Trophoblast cell (in vitro differentiated cells and primary cell): ENCODE measurements at regions not wholly inside any gene's neighbourhood (a gene's known extent, or its start where the extent isn't known, plus 50 kb on each side); places are given as distances from the start of the nearest gene placed in this dataset.

ENCODE experiments used
- DNase-seq, 2 donors: peaks; one replicate each; pipeline ENCODE4 v3.0.0-alpha.2; 2016
- H2AFZ ChIP-seq: 2 replicates; pipeline ENCODE4 v1.6.1; 2013; ENCODE audit warnings: low read length, moderate library complexity, mild to moderate bottlenecking; ENCODE audit not compliant: insufficient read depth, poor library complexity
- H2AK5ac ChIP-seq: 2 replicates; pipeline ENCODE4 v1.6.1; 2013; ENCODE audit warnings: mild to moderate bottlenecking, low read length
- H2BK120ac ChIP-seq: 2 replicates; pipeline ENCODE4 v1.6.1; 2013; ENCODE audit warnings: low read length, mild to moderate bottlenecking, moderate library complexity; ENCODE audit not compliant: insufficient read depth, poor library complexity
- H2BK12ac ChIP-seq: 2 replicates; pipeline ENCODE4 v1.6.1; 2013; ENCODE audit warnings: mild to moderate bottlenecking, low read length, moderate library complexity
- H2BK5ac ChIP-seq: 2 replicates; pipeline ENCODE4 v1.6.1; 2013; ENCODE audit warnings: low read length, low read depth, moderate library complexity, mild to moderate bottlenecking; ENCODE audit not compliant: poor library complexity
- H3K14ac ChIP-seq: 2 replicates; pipeline ENCODE4 v1.6.1; 2013; ENCODE audit warnings: mild to moderate bottlenecking, low read length
- H3K18ac ChIP-seq: 2 replicates; pipeline ENCODE4 v1.6.1; 2013; ENCODE audit warnings: mild to moderate bottlenecking, low read length
- H3K23ac ChIP-seq: 2 replicates; pipeline ENCODE4 v1.6.1; 2013; ENCODE audit warnings: low read length
- H3K27ac ChIP-seq: 2 replicates; pipeline ENCODE4 v1.5.1; 2013; ENCODE audit warnings: low read depth, mild to moderate bottlenecking, inconsistent platforms, low read length, moderate library complexity
- H3K27me3 ChIP-seq: 2 replicates; pipeline ENCODE4 v1.6.1; 2013; ENCODE audit warnings: inconsistent platforms, mild to moderate bottlenecking, low read length, moderate library complexity; ENCODE audit not compliant: insufficient read depth
- H3K36me3 ChIP-seq, 2 experiments: 1 replicate in 1 of 2; 2 replicates in 1 of 2; pipeline ENCODE4 v1.6.1; 2013; ENCODE audit warnings: low read length in 2 of 2, mild to moderate bottlenecking in 2 of 2, moderate library complexity in 1 of 2; ENCODE audit not compliant: insufficient read depth in 2 of 2, control insufficient read depth in 1 of 2
- H3K4ac ChIP-seq: 2 replicates; pipeline ENCODE4 v1.6.1; 2013; ENCODE audit warnings: low read depth, mild to moderate bottlenecking, low read length, moderate library complexity
- H3K4me1 ChIP-seq, 2 experiments: 1 replicate in 1 of 2; 2 replicates in 1 of 2; pipeline ENCODE4 v1.6.1; 2013; ENCODE audit warnings: low read length in 2 of 2, mild to moderate bottlenecking in 2 of 2, moderate library complexity in 1 of 2; ENCODE audit not compliant: insufficient read depth in 2 of 2, control insufficient read depth in 1 of 2
- H3K4me2 ChIP-seq: 2 replicates; pipeline ENCODE4 v1.6.1; 2013; ENCODE audit warnings: inconsistent platforms, mild to moderate bottlenecking, low read length, moderate library complexity
- H3K4me3 ChIP-seq: 2 replicates; pipeline ENCODE4 v1.5.1; 2013; ENCODE audit warnings: mild to moderate bottlenecking, low read depth, low read length, inconsistent platforms
- H3K79me1 ChIP-seq: one replicate; pipeline ENCODE4 v1.6.1; 2013; ENCODE audit warnings: low read length
- H3K79me2 ChIP-seq: 2 replicates; pipeline ENCODE4 v1.6.1; 2013; ENCODE audit warnings: low read length, mild to moderate bottlenecking; ENCODE audit not compliant: control insufficient read depth, insufficient read depth, poor library complexity
- H3K9ac ChIP-seq: 2 replicates; pipeline ENCODE4 v1.6.1; 2013; ENCODE audit warnings: mild to moderate bottlenecking, low read length
- H3K9me3 ChIP-seq: 2 replicates; pipeline ENCODE4 v1.6.1; 2013; ENCODE audit warnings: low read depth, mild to moderate bottlenecking, control low read depth, inconsistent platforms, low read length; ENCODE audit not compliant: insufficient read depth
- H4K12ac ChIP-seq: 2 replicates; pipeline ENCODE4 v1.6.1; 2013; ENCODE audit warnings: low read depth, mild to moderate bottlenecking, low read length, moderate library complexity
- H4K8ac ChIP-seq: 2 replicates; pipeline ENCODE4 v1.6.1; 2013; ENCODE audit warnings: low read depth, mild to moderate bottlenecking, low read length, moderate library complexity
- H4K91ac ChIP-seq: one replicate; pipeline ENCODE4 v1.6.1; 2013; ENCODE audit warnings: low read depth, mild to moderate bottlenecking, low read length, moderate library complexity
- WGBS: extraction: QIAGEN DNeasy Blood & Tissue Kit; methylation state at CpG from one replicate; pipeline ENCODE4 v1.1.7; 2013; ENCODE audit warnings: missing lambda C conversion rate; ENCODE audit not compliant: insufficient read length, insufficient coverage; ENCODE audit errors: extremely low coverage; 5-methylcytosine and 5-hydroxymethylcytosine counted together

- Histone ChIP-seq H3K4ac (no peak overlapping the region), H3K14ac (no peak overlapping the region), H4K8ac (no peak overlapping the region), H2AFZ (no peak overlapping the region), H3K27ac (no peak overlapping the region), H2BK5ac (no peak overlapping the region), H3K9ac (no peak overlapping the region), H3K79me2 (no peaks in the 10 kb centered on the region), H2BK120ac (no peak overlapping the region), H3K4me3 (no peak overlapping the region), H3K4me2 (no peak overlapping the region), H2AK5ac (no peak overlapping the region), H3K4me1 (peaks cover 0 to 2% of the 10 kb centered on the region in 2 experiments), H3K23ac (no peak overlapping the region), H4K91ac (no peak overlapping the region), H3K18ac (no peak overlapping the region), H3K27me3 (no peaks in the 10 kb centered on the region), H3K36me3 (no peaks in the 10 kb centered on the region), H4K12ac (no peak overlapping the region), H3K9me3 (no peaks in the 10 kb centered on the region), H2BK12ac (no peak overlapping the region), H3K79me1 (no peaks in the 10 kb centered on the region)
- peak in 1 of 2 donors; percentile 31 for DNase-seq
- WGBS: no CpG with 5 or more reads among the region's 1 CpG
Measured at GRCh38 chr3:3902161-3902560, 102.9 kb downstream of the LRRN1 start.

GRCh38 chr3:3906171-3906570, 106.9 kb downstream of the LRRN1 start:
- Histone ChIP-seq H4K91ac (no peak overlapping the region), H2AK5ac (no peak overlapping the region), H3K79me2 (no peaks in the 10 kb centered on the region), H3K18ac (no peak overlapping the region), H3K4me3 (no peak overlapping the region), H3K4ac (no peak overlapping the region), H2AFZ (no peak overlapping the region), H3K27ac (no peak overlapping the region), H3K9me3 (peaks cover 8% of the 10 kb centered on the region), H3K9ac (no peak overlapping the region), H3K36me3 (peaks cover 0 to 2% of the 10 kb centered on the region in 2 experiments), H3K4me1 (peaks cover 0 to 4% of the 10 kb centered on the region in 2 experiments), H3K27me3 (no peaks in the 10 kb centered on the region), H3K79me1 (no peaks in the 10 kb centered on the region), H3K14ac (no peak overlapping the region), H4K12ac (no peak overlapping the region), H4K8ac (no peak overlapping the region), H2BK5ac (no peak overlapping the region), H2BK120ac (no peak overlapping the region), H3K4me2 (no peak overlapping the region), H3K23ac (no peak overlapping the region), H2BK12ac (no peak overlapping the region)
- no peak for DNase-seq
- no CpG with 5 or more reads among the region's 3 CpGs for WGBS

- H2AK5ac ChIP-seq: no peak overlapping the region
Measured at GRCh38 chr3:3907023-3907422, 107.8 kb downstream of the LRRN1 start.

GRCh38 chr3:3918763-3919162, 119.5 kb downstream of the LRRN1 start:
- H3K4me1 ChIP-seq: no peaks in the 10 kb centered on the region
- no peak overlapping the region for H2BK5ac ChIP-seq
- no peak overlapping the region for H3K23ac ChIP-seq
- H3K18ac ChIP-seq: no peak overlapping the region
- no peaks in the 10 kb centered on the region for H3K27me3 ChIP-seq
- no peak overlapping the region for H3K9ac ChIP-seq
- no peaks in the 10 kb centered on the region for H3K36me3 ChIP-seq
- no peak overlapping the region for H2AFZ ChIP-seq
- H4K8ac ChIP-seq: no peak overlapping the region
- no peak overlapping the region for H3K14ac ChIP-seq
- no peak overlapping the region for H3K4ac ChIP-seq
- no peaks in the 10 kb centered on the region for H3K9me3 ChIP-seq
- no peak overlapping the region for H2BK120ac ChIP-seq
- no peaks in the 10 kb centered on the region for H3K79me1 ChIP-seq
- DNase-seq: no peak
- WGBS: no CpG with 5 or more reads among the region's 1 CpG
- no peak overlapping the region for H3K27ac ChIP-seq
- no peak overlapping the region for H2AK5ac ChIP-seq
- no peaks in the 10 kb centered on the region for H3K79me2 ChIP-seq
- no peak overlapping the region for H4K91ac ChIP-seq
- H2BK12ac ChIP-seq: no peak overlapping the region
- H3K4me3 ChIP-seq: no peak overlapping the region
- H4K12ac ChIP-seq: no peak overlapping the region
- no peak overlapping the region for H3K4me2 ChIP-seq

More at GRCh38 chr3:3907023-3907422, 107.8 kb downstream of the LRRN1 start:
- Histone ChIP-seq H3K18ac (no peak overlapping the region), H2BK120ac (no peak overlapping the region), H4K91ac (no peak overlapping the region), H4K8ac (no peak overlapping the region), H3K4me1 (peaks cover 0 to 4% of the 10 kb centered on the region in 2 experiments), H3K9me3 (peaks cover 8% of the 10 kb centered on the region), H3K4me2 (no peak overlapping the region), H3K23ac (no peak overlapping the region), H3K36me3 (peaks cover 0 to 2% of the 10 kb centered on the region in 2 experiments), H3K14ac (no peak overlapping the region), H3K79me1 (no peaks in the 10 kb centered on the region), H3K27me3 (no peaks in the 10 kb centered on the region), H2BK12ac (no peak overlapping the region), H3K9ac (no peak overlapping the region), H3K27ac (no peak overlapping the region), H2BK5ac (no peak overlapping the region), H3K79me2 (no peaks in the 10 kb centered on the region), H3K4ac (no peak overlapping the region), H2AFZ (no peak overlapping the region), H3K4me3 (no peak overlapping the region), H4K12ac (no peak overlapping the region)
- DNase-seq: no peak
